ENCODE measurements at regions not wholly inside any gene's neighbourhood (a gene's known extent, or its start where the extent isn't known, plus 50 kb on each side); places are given as distances from the start of the nearest gene placed in this dataset.

GRCh38 chr12:59407799-59408198 lies 188.0 kb upstream of the SLC16A7 start:
- TF ChIP-seq EZH2 (optimal IDR thresholded peaks at IDR 0.05; ENCODE audit: low read depth, low read length) (no peak), CTCF (IDR thresholded peaks at IDR 0.05; ENCODE audit: low read length) (no peak), EZH2phosphoT487 (IDR thresholded peaks at IDR 0.05; ENCODE audit: low read length) (no peak)

Measured in MM.1S (cell line).